ENCODE measurements at regions not wholly inside any gene's neighbourhood (a gene's known extent, or its start where the extent isn't known, plus 50 kb on each side); places are given as distances from the start of the nearest gene placed in this dataset.
"Not testable (repeated sequence)": the region's sequence is repeated elsewhere in the genome, so short reads cannot be mapped to it uniquely, and the experiment has no call there.

DNA sequence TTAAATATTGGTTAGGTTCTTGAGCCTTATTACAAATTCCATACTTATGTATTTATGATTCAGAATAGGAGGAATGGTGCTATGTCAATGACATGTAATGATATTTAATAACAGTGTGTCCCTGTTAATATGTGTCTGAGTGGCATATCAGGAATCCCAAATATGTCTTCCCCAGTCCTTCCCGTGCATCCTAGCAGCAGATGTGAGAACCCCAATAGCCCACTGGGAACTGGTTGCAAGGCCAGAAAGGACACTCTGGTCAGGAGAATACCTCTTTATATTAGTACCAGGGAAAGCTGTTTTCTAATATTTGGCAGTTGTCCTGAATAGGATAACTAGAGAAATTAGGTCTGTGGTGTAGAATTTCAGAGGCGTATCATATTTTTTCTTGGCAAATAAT, 159.1 kb upstream of the PDE7B start:
- no peak for DNase-seq
- H3K27me3 ChIP-seq (ENCODE audit: control insufficient read depth, insufficient read depth, low read length): no peaks in the 10 kb centered on the region
- H3K4me3 ChIP-seq (ENCODE audit: insufficient read depth, low read depth, low read length): no peak overlapping the region
- H3K36me3 ChIP-seq (replicated peaks; ENCODE audit: control insufficient read depth, insufficient read depth, low read length): no peaks in the 10 kb centered on the region

DNA sequence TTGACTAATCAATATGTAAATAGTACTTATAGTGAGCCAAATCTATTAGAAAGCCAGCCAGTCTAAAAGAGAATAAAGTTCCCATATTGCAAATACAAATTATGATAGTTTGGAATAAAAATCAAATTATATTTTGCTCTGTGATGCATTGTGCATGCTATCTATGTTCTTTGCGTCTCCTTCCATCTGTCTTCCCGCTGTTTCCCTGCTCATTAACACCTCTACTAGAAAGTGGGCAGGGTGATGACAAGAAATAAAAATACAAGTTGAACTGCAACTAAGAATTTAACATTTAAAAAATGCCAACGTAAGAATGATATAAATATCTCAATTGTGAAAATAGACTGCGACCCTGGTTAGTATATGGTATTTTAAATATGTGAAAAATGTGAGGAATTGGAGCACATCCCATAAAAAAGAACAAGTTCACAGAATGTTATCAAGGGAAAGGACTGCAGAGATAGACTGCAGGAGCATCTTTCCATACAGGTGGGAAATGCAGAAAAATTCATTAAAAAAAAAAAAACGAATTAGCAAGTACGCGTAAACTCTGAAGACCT, 157.6 kb upstream of the PDE7B start:
- Histone ChIP-seq H3K27me3 (ENCODE audit: control insufficient read depth, insufficient read depth, low read length) (no peaks in the 10 kb centered on the region), H3K36me3 (replicated peaks; ENCODE audit: control insufficient read depth, insufficient read depth, low read length) (no peaks in the 10 kb centered on the region), H3K4me3 (ENCODE audit: insufficient read depth, low read depth, low read length) (no peak overlapping the region)
- DNase-seq: no peak

DNA sequence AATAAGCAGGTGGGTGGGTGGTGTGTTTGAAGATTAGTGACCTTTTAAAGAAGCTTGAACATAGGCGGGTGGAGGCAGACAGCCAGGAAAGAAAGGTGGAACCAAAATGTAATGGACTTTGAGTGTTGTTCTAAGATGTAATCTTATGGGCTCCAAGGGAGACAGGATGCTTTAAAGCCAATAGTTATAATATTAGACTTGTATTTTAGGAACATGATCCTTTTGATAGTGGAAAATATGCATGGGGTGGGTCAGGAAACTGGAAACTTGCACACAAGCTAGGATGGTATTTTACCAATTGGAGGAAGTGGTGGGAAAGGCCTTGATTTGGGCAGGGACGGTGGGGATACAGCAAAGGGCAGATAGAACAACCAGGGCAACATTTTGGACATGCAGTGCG, 151.8 kb upstream of the PDE7B start:
- no peak overlapping the region for H3K4me3 ChIP-seq (ENCODE audit: insufficient read depth, low read depth, low read length)
- no peak for DNase-seq
- no peaks in the 10 kb centered on the region for H3K36me3 ChIP-seq (replicated peaks; ENCODE audit: control insufficient read depth, insufficient read depth, low read length)
- H3K27me3 ChIP-seq (ENCODE audit: control insufficient read depth, insufficient read depth, low read length): no peaks in the 10 kb centered on the region

DNA sequence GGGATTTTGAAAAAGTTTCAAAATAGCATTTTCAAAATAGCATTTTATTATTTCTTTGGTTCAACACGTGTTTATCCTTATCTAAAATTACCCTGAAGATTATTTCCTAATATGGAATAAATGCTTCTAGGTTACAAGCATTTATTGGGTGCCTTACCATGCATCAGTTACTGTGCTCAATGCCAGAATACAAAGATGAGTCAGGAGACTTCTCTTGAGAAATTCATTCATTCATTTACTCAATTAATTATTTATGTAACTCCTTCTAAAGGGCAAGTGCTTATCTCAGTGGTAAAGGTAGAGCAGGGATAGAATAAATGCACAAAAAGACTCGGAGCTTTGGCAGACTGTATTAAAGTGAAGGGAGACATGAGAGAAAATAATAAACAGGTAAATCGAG, 150.1 kb upstream of the PDE7B start:
- Histone ChIP-seq H3K36me3 (replicated peaks; ENCODE audit: control insufficient read depth, insufficient read depth, low read length) (no peaks in the 10 kb centered on the region), H3K27me3 (ENCODE audit: control insufficient read depth, insufficient read depth, low read length) (no peaks in the 10 kb centered on the region), H3K4me3 (ENCODE audit: insufficient read depth, low read depth, low read length) (no peak overlapping the region)
- DNase-seq: no peak

DNA sequence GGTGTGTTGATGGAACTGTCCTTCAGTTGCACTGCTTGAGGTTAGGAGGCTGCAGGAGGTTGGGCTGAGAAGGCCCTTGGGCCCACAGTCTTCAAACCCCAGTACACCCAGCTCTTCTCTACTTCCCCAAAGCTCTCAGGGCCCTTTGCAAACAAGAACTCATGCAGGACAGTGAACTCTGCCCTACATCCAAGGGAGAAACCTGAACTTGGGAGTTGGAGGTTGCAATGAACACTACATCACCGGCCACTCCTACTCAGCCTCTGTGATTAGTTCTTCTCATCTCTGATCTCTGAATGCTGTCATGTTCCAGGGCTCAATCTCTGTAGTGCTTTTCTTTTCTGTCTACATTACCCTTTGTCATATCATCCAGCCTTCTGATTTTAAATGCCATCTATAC, 148.5 kb upstream of the PDE7B start:
- DNase-seq: no peak
- Histone ChIP-seq H3K36me3 (replicated peaks; ENCODE audit: control insufficient read depth, insufficient read depth, low read length) (no peaks in the 10 kb centered on the region), H3K4me3 (ENCODE audit: insufficient read depth, low read depth, low read length) (no peak overlapping the region), H3K27me3 (ENCODE audit: control insufficient read depth, insufficient read depth, low read length) (no peaks in the 10 kb centered on the region)

DNA sequence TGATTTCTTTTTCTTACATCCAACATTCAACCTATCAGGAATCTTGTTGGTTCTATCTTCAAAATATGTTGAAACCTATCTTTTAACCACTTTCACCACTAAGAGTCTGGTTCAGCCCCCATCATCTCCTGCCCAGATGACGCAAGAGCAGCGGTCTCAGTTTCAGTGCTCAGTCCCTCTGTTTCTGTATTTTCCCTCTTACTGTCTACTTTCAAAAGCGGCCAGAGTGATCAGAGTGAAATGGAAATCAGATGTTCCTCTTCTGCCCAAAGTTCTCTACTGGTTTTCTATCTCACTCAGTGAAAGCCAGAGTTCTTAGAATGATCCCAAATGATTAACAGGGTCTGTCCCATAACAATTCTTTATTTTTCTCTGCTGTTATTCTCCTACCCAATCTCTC, 147.9 kb upstream of the PDE7B start:
- H3K4me3 ChIP-seq (ENCODE audit: insufficient read depth, low read depth, low read length): no peak overlapping the region
- no peaks in the 10 kb centered on the region for H3K27me3 ChIP-seq (ENCODE audit: control insufficient read depth, insufficient read depth, low read length)
- no peaks in the 10 kb centered on the region for H3K36me3 ChIP-seq (replicated peaks; ENCODE audit: control insufficient read depth, insufficient read depth, low read length)
- DNase-seq: no peak

DNA sequence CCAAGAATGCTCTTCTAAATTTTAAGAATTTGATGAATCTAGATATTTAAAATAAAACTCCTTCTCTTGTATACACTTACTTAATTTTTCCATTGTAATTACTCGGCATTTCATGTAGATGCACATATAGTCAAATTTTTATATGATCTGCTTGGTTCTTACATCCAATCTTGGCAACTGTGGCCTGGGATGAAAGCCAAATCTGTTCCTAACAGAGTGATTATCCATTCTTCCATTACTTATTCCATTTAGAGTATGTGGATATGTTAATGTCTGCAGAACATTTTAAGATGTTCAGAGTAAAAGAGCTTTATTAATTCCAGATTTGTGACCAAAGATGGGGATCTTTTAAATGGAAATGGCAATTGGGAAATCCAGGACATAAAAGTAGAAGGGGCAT, 144.1 kb upstream of the PDE7B start:
- Histone ChIP-seq H3K4me3 (ENCODE audit: insufficient read depth, low read depth, low read length) (no peak overlapping the region), H3K27me3 (ENCODE audit: control insufficient read depth, insufficient read depth, low read length) (no peaks in the 10 kb centered on the region), H3K36me3 (replicated peaks; ENCODE audit: control insufficient read depth, insufficient read depth, low read length) (no peaks in the 10 kb centered on the region)
- DNase-seq: no peak

DNA sequence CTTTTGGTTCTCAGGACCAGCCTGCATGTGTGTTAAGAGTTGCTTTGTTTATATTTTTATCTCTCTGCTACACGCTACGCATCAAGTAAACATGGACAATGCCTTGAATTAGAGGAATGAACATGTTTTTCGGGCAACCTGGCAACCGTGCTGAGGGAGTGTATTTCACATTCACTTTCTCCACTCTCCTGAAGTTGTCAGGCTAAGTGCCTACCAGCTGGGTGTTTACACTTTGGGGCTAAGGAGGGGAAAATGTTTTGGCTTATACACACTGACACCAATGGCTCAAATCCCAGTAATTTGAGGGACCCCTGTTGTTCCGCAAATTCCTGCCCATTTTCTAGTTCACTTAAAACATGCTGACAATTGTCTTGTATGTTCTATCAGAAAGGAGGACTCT, 141.5 kb upstream of the PDE7B start:
- no peak for DNase-seq
- H3K27me3 ChIP-seq (ENCODE audit: control insufficient read depth, insufficient read depth, low read length): no peaks in the 10 kb centered on the region
- no peaks in the 10 kb centered on the region for H3K36me3 ChIP-seq (replicated peaks; ENCODE audit: control insufficient read depth, insufficient read depth, low read length)
- no peak overlapping the region for H3K4me3 ChIP-seq (ENCODE audit: insufficient read depth, low read depth, low read length)

DNA sequence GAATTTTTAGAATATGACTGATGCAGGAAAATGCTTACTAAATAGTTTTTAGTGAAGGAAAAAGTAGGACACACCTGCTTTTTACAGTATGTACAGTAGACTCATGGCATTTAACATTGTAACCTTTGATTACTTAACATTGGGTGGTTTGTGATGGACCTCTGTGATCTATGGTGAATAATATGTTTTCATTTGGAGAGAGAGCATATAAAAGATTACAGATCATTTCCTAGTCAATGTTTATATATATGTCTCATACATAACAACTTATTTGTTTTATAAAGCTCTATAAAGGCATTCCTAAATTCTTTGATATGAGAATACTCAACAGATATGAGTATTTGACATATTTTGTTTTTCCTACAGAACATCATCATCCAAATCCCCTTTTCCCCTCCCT, 129.3 kb upstream of the PDE7B start:
- no peak for DNase-seq
- no peak overlapping the region for H3K4me3 ChIP-seq (ENCODE audit: insufficient read depth, low read depth, low read length)
- no peaks in the 10 kb centered on the region for H3K27me3 ChIP-seq (ENCODE audit: control insufficient read depth, insufficient read depth, low read length)
- no peaks in the 10 kb centered on the region for H3K36me3 ChIP-seq (replicated peaks; ENCODE audit: control insufficient read depth, insufficient read depth, low read length)

DNA sequence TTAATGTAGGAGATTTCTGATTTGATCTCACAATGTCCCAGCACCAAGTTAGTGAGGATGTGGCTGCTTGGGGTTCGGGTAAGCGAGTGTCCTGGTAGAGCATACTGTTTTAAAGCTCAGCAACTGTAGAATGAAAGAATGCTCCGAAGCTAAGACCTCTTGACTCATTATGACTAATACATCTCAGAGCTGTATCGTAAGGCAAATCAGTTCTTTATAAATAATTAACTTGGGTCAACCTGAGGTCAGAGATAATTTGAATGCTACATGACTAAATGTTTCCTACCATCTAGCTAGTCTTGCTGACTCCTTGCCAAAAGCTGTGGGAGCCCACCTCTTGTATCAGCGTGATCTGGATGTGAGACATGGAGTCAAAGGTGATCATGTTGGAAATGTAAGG, 128.8 kb upstream of the PDE7B start:
- Histone ChIP-seq H3K36me3 (replicated peaks; ENCODE audit: control insufficient read depth, insufficient read depth, low read length) (no peaks in the 10 kb centered on the region), H3K27me3 (ENCODE audit: control insufficient read depth, insufficient read depth, low read length) (no peaks in the 10 kb centered on the region), H3K4me3 (ENCODE audit: insufficient read depth, low read depth, low read length) (no peak overlapping the region)
- no peak for DNase-seq

DNA sequence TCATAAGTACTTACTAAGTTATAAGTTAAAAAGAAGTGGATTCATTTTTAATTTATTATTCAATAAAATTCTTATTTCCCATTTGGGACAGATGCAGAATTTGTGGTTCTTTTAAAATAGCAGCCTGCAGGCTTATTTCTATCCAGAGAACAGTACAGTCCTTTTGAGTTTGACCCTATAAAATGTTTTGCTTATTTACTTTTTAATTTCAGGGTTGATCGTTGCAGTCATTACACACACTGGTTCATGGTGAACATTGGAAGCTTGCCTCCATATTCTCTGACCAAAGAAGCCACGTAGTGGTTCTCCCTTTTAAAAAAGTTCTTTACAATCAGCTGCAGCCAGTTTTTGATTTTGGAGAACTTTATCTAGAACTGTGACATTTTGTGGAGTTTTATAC, 122.9 kb upstream of the PDE7B start:
- no peaks in the 10 kb centered on the region for H3K27me3 ChIP-seq (ENCODE audit: control insufficient read depth, insufficient read depth, low read length)
- no peak overlapping the region for H3K4me3 ChIP-seq (ENCODE audit: insufficient read depth, low read depth, low read length)
- H3K36me3 ChIP-seq (replicated peaks; ENCODE audit: control insufficient read depth, insufficient read depth, low read length): no peaks in the 10 kb centered on the region
- DNase-seq: no peak

DNA sequence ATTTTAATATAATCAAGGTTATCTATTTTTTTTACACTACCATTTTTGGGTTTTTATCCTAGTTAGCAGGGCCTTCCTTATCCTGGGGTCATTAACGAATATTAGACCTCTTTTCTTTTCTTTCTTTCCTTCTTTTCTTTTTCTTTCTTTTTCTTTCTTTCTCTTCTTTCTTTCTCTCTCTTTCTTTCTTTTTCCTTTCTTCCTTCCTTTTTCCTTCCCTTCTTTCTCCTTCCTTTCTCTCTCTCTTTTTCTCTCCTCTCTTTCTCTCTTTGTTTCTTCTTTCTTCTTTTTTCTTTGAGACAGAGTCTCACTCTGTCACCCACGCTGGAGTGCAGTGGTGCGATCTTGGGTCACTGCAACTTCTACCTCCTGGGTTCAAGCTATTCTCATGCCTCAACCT, 120.4 kb upstream of the PDE7B start:
- Histone ChIP-seq H3K4me3 (ENCODE audit: insufficient read depth, low read depth, low read length) (no peak overlapping the region), H3K27me3 (ENCODE audit: control insufficient read depth, insufficient read depth, low read length) (no peaks in the 10 kb centered on the region), H3K36me3 (replicated peaks; ENCODE audit: control insufficient read depth, insufficient read depth, low read length) (no peaks in the 10 kb centered on the region)
- no peak for DNase-seq

DNA sequence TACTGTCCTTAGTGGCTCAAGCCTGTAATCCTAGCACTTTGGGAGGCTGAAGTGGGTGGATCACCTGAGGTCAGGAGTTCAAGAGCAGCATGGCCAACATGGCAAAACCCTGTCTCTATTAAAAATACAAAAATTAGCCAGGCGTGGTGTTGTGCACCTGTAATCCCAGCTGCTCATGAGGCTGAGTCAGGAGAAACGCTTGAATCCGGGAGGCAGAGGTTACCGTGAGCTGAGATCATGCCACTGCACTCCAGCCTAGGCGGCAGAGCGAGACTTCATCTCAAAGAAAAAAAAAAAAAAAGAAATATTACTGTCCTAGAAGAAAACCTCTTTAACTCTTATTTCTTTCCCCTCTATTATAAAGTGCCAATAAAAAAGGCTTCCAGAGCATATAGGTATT, 115.2 kb upstream of the PDE7B start:
- H3K4me3 ChIP-seq (ENCODE audit: insufficient read depth, low read depth, low read length); H3K36me3 ChIP-seq (replicated peaks; ENCODE audit: control insufficient read depth, insufficient read depth, low read length); DNase-seq; H3K27me3 ChIP-seq (ENCODE audit: control insufficient read depth, insufficient read depth, low read length): not testable (repeated sequence)

DNA sequence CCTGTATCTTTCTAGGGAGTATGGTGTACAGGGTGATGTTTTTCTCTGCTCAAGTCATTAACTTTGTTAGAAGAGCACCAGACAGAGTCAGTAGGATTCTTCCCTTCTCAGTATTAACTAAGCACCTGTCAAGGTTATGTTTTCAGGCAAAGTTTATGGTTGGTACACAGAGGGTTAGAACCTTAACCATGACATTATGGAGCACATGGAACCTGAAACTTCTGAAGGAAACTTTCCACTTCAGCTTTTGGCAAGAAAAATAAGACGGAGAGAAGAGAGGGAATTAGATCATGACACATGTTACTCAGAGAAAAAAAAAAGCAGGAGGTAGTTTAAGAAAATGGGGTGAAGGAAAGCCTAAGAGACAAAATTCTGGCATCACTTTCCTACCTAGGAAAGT, 112.9 kb upstream of the PDE7B start:
- no peaks in the 10 kb centered on the region for H3K36me3 ChIP-seq (replicated peaks; ENCODE audit: control insufficient read depth, insufficient read depth, low read length)
- no peak for DNase-seq
- H3K27me3 ChIP-seq (ENCODE audit: control insufficient read depth, insufficient read depth, low read length): no peaks in the 10 kb centered on the region
- no peak overlapping the region for H3K4me3 ChIP-seq (ENCODE audit: insufficient read depth, low read depth, low read length)

DNA sequence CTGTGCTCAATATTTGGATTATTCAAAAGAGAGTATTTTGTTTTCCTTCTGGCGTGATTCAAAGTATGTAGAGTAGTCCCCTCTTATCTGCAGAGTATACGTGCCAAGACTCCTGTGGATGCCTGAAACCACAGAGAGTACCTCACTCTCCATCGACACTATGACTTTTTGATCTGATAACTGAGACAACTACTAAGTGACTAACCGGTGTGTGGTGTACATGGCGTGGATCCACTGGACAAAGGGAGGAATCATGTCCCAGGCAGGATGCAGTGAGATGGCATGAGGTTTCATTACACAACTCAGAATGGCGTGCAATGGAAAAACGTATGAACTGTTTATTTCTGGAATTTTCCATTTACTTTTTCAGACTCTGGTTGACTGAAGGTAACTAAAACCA, 112.2 kb upstream of the PDE7B start:
- no peak for DNase-seq
- Histone ChIP-seq H3K36me3 (replicated peaks; ENCODE audit: control insufficient read depth, insufficient read depth, low read length) (no peaks in the 10 kb centered on the region), H3K27me3 (ENCODE audit: control insufficient read depth, insufficient read depth, low read length) (no peaks in the 10 kb centered on the region), H3K4me3 (ENCODE audit: insufficient read depth, low read depth, low read length) (no peak overlapping the region)

DNA sequence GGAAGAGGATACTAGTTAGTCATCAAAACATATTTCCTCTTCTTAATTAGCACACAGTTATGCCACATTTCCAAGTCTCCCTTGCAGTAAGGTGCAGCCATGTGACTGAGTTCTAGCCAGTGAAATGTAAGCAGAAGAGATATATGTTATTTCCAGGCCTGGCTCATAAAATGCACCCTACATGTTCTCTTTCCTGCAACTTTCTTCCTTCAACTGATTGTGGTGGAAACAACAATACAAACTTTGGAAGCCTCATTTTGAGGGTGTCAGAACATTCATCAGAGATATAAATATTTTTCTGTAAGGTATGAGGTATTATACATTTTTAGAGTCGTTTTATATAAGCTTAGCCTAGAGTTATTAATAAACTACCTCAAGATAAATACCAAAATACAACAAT, 110.9 kb upstream of the PDE7B start:
- H3K36me3 ChIP-seq (replicated peaks; ENCODE audit: control insufficient read depth, insufficient read depth, low read length): no peaks in the 10 kb centered on the region
- H3K4me3 ChIP-seq (ENCODE audit: insufficient read depth, low read depth, low read length): no peak overlapping the region
- no peaks in the 10 kb centered on the region for H3K27me3 ChIP-seq (ENCODE audit: control insufficient read depth, insufficient read depth, low read length)
- DNase-seq: no peak
